ENCODE measurements at regions not wholly inside any gene's neighbourhood (a gene's known extent, or its start where the extent isn't known, plus 50 kb on each side); places are given as distances from the start of the nearest gene placed in this dataset.

GRCh38 chr3:21328711-21329390 is 422.2 kb downstream of the ZNF385D start:
- H4K20me1 ChIP-seq (ENCODE audit: insufficient read depth, low read length, poor library complexity, severe bottlenecking) = no peaks in the 10 kb centered on the region
- H3K4me3 ChIP-seq (ENCODE audit: low read length, poor library complexity, severe bottlenecking) = no peak overlapping the region
- peaks cover 5% of the 10 kb centered on the region for H3K4me1 ChIP-seq (ENCODE audit: insufficient read depth, low read length, poor library complexity, severe bottlenecking)
- H3K79me2 ChIP-seq (ENCODE audit: insufficient read depth, low read length) = no peaks in the 10 kb centered on the region
- no peaks in the 10 kb centered on the region for H3K9me3 ChIP-seq (ENCODE audit: insufficient read depth, low read depth, low read length)
- TF ChIP-seq, protein P1, sequence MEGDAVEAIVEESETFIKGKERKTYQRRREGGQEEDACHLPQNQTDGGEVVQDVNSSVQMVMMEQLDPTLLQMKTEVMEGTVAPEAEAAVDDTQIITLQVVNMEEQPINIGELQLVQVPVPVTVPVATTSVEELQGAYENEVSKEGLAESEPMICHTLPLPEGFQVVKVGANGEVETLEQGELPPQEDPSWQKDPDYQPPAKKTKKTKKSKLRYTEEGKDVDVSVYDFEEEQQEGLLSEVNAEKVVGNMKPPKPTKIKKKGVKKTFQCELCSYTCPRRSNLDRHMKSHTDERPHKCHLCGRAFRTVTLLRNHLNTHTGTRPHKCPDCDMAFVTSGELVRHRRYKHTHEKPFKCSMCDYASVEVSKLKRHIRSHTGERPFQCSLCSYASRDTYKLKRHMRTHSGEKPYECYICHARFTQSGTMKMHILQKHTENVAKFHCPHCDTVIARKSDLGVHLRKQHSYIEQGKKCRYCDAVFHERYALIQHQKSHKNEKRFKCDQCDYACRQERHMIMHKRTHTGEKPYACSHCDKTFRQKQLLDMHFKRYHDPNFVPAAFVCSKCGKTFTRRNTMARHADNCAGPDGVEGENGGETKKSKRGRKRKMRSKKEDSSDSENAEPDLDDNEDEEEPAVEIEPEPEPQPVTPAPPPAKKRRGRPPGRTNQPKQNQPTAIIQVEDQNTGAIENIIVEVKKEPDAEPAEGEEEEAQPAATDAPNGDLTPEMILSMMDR (conservative IDR thresholded peaks at IDR 0.05; ENCODE audit: low read length) = no peak
- no peak for TF ChIP-seq EZH2phosphoT487 (IDR thresholded peaks at IDR 0.05; ENCODE audit: borderline replicate concordance)
- H2AFZ ChIP-seq (ENCODE audit: low read length) = no peak overlapping the region
- H3K36me3 ChIP-seq (ENCODE audit: insufficient read depth, low read length) = no peaks in the 10 kb centered on the region
- H3K4me2 ChIP-seq (ENCODE audit: low read depth, low read length, poor library complexity, severe bottlenecking) = peak overlapping the region; percentile 75
- H3K9ac ChIP-seq (ENCODE audit: low read depth, low read length, poor library complexity, severe bottlenecking) = no peak overlapping the region
- H3K9me2 ChIP-seq (replicated peaks; ENCODE audit: low read depth, low read length) = no peaks in the 10 kb centered on the region
- no peaks in the 10 kb centered on the region for H3K27me3 ChIP-seq (ENCODE audit: insufficient read depth, low read length, poor library complexity, severe bottlenecking)
- H3F3A ChIP-seq (ENCODE audit: low read depth) = no peaks in the 10 kb centered on the region

- no peak overlapping the region for H2AFZ ChIP-seq (ENCODE audit: low read length)
- H3K9me3 ChIP-seq (ENCODE audit: insufficient read depth, low read depth, low read length) = no peaks in the 10 kb centered on the region
- no peaks in the 10 kb centered on the region for H3K9me2 ChIP-seq (replicated peaks; ENCODE audit: low read depth, low read length)
- peaks cover 5% of the 10 kb centered on the region for H3K4me1 ChIP-seq (ENCODE audit: insufficient read depth, low read length, poor library complexity, severe bottlenecking)
- no peaks in the 10 kb centered on the region for H3K79me2 ChIP-seq (ENCODE audit: insufficient read depth, low read length)
- H4K20me1 ChIP-seq (ENCODE audit: insufficient read depth, low read length, poor library complexity, severe bottlenecking) = no peaks in the 10 kb centered on the region
- H3F3A ChIP-seq (ENCODE audit: low read depth) = no peaks in the 10 kb centered on the region
- TF ChIP-seq, protein P1 (conservative IDR thresholded peaks at IDR 0.05; ENCODE audit: low read length) = no peak
- TF ChIP-seq EZH2phosphoT487 (IDR thresholded peaks at IDR 0.05; ENCODE audit: borderline replicate concordance) = no peak
- H3K4me2 ChIP-seq (ENCODE audit: low read depth, low read length, poor library complexity, severe bottlenecking) = no peak overlapping the region
- no peaks in the 10 kb centered on the region for H3K36me3 ChIP-seq (ENCODE audit: insufficient read depth, low read length)
- H3K27me3 ChIP-seq (ENCODE audit: insufficient read depth, low read length, poor library complexity, severe bottlenecking) = no peaks in the 10 kb centered on the region
- H3K4me3 ChIP-seq (ENCODE audit: low read length, poor library complexity, severe bottlenecking) = no peak overlapping the region
- no peak overlapping the region for H3K9ac ChIP-seq (ENCODE audit: low read depth, low read length, poor library complexity, severe bottlenecking)
Observed at GRCh38 chr3:21326704-21327475, 424.1 kb downstream of the ZNF385D start.

- H2AFZ ChIP-seq (ENCODE audit: low read length) = no peak overlapping the region
- H3K4me3 ChIP-seq (ENCODE audit: low read length, poor library complexity, severe bottlenecking) = no peak overlapping the region
- TF ChIP-seq EZH2phosphoT487 (IDR thresholded peaks at IDR 0.05; ENCODE audit: borderline replicate concordance) = no peak
- TF ChIP-seq, protein P1 (conservative IDR thresholded peaks at IDR 0.05; ENCODE audit: low read length) = no peak
- no peaks in the 10 kb centered on the region for H3K9me2 ChIP-seq (replicated peaks; ENCODE audit: low read depth, low read length)
- no peaks in the 10 kb centered on the region for H3K27me3 ChIP-seq (ENCODE audit: insufficient read depth, low read length, poor library complexity, severe bottlenecking)
- H3K4me2 ChIP-seq (ENCODE audit: low read depth, low read length, poor library complexity, severe bottlenecking) = no peak overlapping the region
- H3K79me2 ChIP-seq (ENCODE audit: insufficient read depth, low read length) = no peaks in the 10 kb centered on the region
- no peaks in the 10 kb centered on the region for H4K20me1 ChIP-seq (ENCODE audit: insufficient read depth, low read length, poor library complexity, severe bottlenecking)
- no peak overlapping the region for H3K9ac ChIP-seq (ENCODE audit: low read depth, low read length, poor library complexity, severe bottlenecking)
- H3K9me3 ChIP-seq (ENCODE audit: insufficient read depth, low read depth, low read length) = no peaks in the 10 kb centered on the region
- H3F3A ChIP-seq (ENCODE audit: low read depth) = no peaks in the 10 kb centered on the region
- no peaks in the 10 kb centered on the region for H3K4me1 ChIP-seq (ENCODE audit: insufficient read depth, low read length, poor library complexity, severe bottlenecking)
- H3K36me3 ChIP-seq (ENCODE audit: insufficient read depth, low read length) = no peaks in the 10 kb centered on the region
Observed at GRCh38 chr3:21314688-21315087, 436.3 kb downstream of the ZNF385D start.

Measured in Loucy (cell line).